A673 (cell line): ENCODE measurements at regions not wholly inside any gene's neighbourhood (a gene's known extent, or its start where the extent isn't known, plus 50 kb on each side); places are given as distances from the start of the nearest gene placed in this dataset.

Experiments used
- BruUV-seq: library from RNA; stranded (reverse); fragments of 400-500 nt; replicated peaks from 2 replicates; lab custom pipeline; 2021; lab: Mats Ljungman, UMichigan
- CTCF ChIA-PET: fragments of 300-600 bp; sonication (Branson Sonifier 250); formaldehyde crosslinking; loops from one replicate; lab custom pipeline; 2022; ENCODE audit warnings: antibody characterized with exemption; lab: Charles Lee
- POLR2A ChIA-PET: fragments of 300-600 bp; sonication (Branson Sonifier 250); formaldehyde crosslinking; loops from one replicate; lab custom pipeline; 2022; ENCODE audit warnings: antibody characterized with exemption; ENCODE audit not compliant: low non-redundant PET; lab: Charles Lee
- DNase-seq: peaks from one replicate; pipeline ENCODE4 v3.0.0-alpha.2; 2015; ENCODE audit warnings: low spot score
- H3K27ac ChIP-seq: fragments of 200-600 bp; sonication (generic); 2 replicates; pipeline ENCODE4 v1.5.1; 2016; ENCODE audit warnings: mixed run types, low read depth, mild to moderate bottlenecking, mixed read lengths, antibody characterized with exemption, low read length; ENCODE audit not compliant: poor library complexity, severe bottlenecking
- H3K27me3 ChIP-seq: fragments of 200-600 bp; sonication (generic); replicated peaks from 2 replicates; pipeline ENCODE4 v1.6.1; 2017; ENCODE audit warnings: mixed run types, low read depth, mild to moderate bottlenecking, mixed read lengths, antibody characterized with exemption, low read length; ENCODE audit not compliant: insufficient read depth, poor library complexity
- H3K36me3 ChIP-seq: fragments of 200-600 bp; sonication (generic); 2 replicates; pipeline ENCODE4 v1.6.1; 2016; ENCODE audit warnings: mixed run types, mild to moderate bottlenecking, mixed read lengths, antibody characterized with exemption, low read length; ENCODE audit not compliant: insufficient read depth, poor library complexity, severe bottlenecking
- H3K4me1 ChIP-seq: fragments of 200-600 bp; sonication (generic); 2 replicates; pipeline ENCODE4 v1.6.1; 2017; ENCODE audit warnings: mixed run types, mild to moderate bottlenecking, mixed read lengths, antibody characterized with exemption, low read length; ENCODE audit not compliant: insufficient read depth, poor library complexity, severe bottlenecking
- H3K4me3 ChIP-seq: fragments of 200-600 bp; sonication (generic); 2 replicates; pipeline ENCODE4 v1.5.1; 2016; ENCODE audit warnings: low read depth, mixed run types, mild to moderate bottlenecking, mixed read lengths, low read length; ENCODE audit not compliant: poor library complexity, severe bottlenecking
- H3K9me3 ChIP-seq: fragments of 200-600 bp; sonication (generic); 2 replicates; pipeline ENCODE4 v1.6.1; 2016; ENCODE audit warnings: mixed run types, low read depth, mild to moderate bottlenecking, mixed read lengths, antibody characterized with exemption, low read length; ENCODE audit not compliant: poor library complexity, severe bottlenecking
- EZH2 ChIP-seq: fragments of 200-600 bp; sonication (generic); IDR thresholded peaks from 2 replicates; pipeline ENCODE4 v1.6.1; 2017; ENCODE audit warnings: borderline replicate concordance, low read depth, mild to moderate bottlenecking, mixed read lengths, antibody characterized with exemption, low read length; ENCODE audit not compliant: poor library complexity, severe bottlenecking
- intact Hi-C: fragments of 100-400 bp; cut with micrococcal nuclease; formaldehyde crosslinking; loops from one replicate; pipeline ENCODE4 v1.10.0; 2022; ENCODE audit not compliant: unreplicated experiment
- TF ChIP-seq, protein P1 (sequence below): fragments of 300-800, 200-600 bp; sonication (generic); conservative IDR thresholded peaks from 2 replicates; pipeline ENCODE4 v1.5.1; 2017; ENCODE audit warnings: low read depth, mild to moderate bottlenecking, antibody characterized with exemption, low read length, moderate library complexity, mixed read lengths

DNA sequence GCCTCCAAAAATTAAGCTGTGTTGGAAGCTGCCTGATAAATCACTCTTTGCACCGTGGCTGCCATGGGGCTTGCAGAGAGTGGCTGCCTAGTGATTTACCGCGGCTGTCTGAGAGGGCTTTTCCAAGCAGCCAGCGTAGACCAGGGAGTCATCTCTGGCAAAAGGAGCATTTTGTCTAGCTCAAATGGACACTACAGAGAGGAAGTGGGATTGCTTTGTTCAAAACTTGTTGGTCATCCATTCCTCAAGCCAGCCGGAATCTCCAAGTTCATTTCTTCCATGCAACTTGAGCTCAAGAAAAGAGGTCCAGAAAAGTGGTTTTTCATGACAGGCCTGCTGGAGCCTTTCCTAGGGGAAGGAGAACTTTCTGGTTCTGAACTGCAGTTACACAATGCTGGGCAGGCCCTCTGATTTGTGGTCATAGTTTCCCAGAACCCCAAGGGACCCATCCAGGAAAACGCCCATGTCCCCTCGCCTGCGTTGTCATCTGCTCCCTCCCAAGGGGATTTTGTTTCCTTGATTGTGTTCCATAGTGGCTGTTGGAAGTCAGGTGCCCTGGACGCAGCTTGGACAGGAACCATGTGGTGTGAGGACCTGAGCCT is 108.1 kb downstream of the TRIB2 start:
- peak overlapping the region; percentile 17 for H3K27ac ChIP-seq
- ChIA-PET POLR2A (no interaction called here), CTCF (no interaction called here)
- TF ChIP-seq EZH2 = no peak
- TF ChIP-seq, protein P1, sequence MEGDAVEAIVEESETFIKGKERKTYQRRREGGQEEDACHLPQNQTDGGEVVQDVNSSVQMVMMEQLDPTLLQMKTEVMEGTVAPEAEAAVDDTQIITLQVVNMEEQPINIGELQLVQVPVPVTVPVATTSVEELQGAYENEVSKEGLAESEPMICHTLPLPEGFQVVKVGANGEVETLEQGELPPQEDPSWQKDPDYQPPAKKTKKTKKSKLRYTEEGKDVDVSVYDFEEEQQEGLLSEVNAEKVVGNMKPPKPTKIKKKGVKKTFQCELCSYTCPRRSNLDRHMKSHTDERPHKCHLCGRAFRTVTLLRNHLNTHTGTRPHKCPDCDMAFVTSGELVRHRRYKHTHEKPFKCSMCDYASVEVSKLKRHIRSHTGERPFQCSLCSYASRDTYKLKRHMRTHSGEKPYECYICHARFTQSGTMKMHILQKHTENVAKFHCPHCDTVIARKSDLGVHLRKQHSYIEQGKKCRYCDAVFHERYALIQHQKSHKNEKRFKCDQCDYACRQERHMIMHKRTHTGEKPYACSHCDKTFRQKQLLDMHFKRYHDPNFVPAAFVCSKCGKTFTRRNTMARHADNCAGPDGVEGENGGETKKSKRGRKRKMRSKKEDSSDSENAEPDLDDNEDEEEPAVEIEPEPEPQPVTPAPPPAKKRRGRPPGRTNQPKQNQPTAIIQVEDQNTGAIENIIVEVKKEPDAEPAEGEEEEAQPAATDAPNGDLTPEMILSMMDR = no peak
- no peak for DNase-seq
- no peaks in the 10 kb centered on the region for H3K27me3 ChIP-seq
- peaks cover 30% of the 10 kb centered on the region for H3K4me1 ChIP-seq
- no peak overlapping the region for H3K4me3 ChIP-seq
- no peaks in the 10 kb centered on the region for H3K36me3 ChIP-seq
- no peaks in the 10 kb centered on the region for H3K9me3 ChIP-seq
- intact Hi-C loops = no loop called here
- no TSS peak for BruUV-seq

DNA sequence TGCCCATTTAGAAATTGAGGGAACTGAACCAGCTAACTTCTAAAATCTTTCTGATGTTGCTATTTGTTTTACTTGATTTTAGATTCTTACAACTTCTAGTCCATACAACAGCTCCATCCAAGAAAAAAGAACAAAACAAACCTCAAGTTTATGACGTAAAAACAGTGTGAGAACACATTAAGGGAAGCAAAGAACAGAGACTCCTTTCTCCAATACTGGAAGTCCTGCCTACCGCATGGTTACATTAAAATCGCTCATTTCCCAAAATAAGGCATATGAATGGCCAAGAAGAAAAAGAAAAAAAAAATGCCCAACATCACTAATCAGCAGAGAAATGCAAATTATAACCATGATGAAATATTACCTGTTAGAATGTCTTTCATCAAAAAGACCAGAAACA is 110.0 kb downstream of the TRIB2 start:
- BruUV-seq = no TSS peak

DNA sequence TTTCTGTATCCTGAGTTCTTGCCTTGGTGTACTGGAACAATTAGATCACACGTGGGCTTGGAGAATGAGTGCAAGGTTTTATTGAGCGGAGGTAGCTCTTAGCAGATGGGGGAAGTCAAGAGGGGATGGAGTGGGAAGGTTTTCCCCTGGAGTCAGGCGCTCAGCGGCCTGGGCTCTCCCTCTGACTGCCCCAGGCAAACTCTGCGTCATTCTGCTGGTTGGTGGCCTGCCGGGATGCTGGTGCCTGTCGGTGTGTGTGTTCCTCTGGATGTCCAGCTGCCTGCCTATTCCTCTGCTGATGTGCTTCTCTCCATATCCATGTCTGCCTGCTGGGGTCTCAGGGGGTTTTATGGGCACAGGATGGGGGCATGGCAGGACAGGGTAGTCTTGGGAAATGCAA is 111.0 kb downstream of the TRIB2 start:
- TF ChIP-seq EZH2 = no peak
- TF ChIP-seq, protein P1 = no peak
- H3K27me3 ChIP-seq = no peaks in the 10 kb centered on the region
- no peaks in the 10 kb centered on the region for H3K36me3 ChIP-seq
- no peak overlapping the region for H3K27ac ChIP-seq
- intact Hi-C loops = no loop called here
- ChIA-PET CTCF (no interaction called here), POLR2A (interaction anchor here (0.7 kb wide), 1 partner anchor 40 kb away, joined by 3 read pairs; no protein-coding TSS in a partner anchor)
- no TSS peak for BruUV-seq
- no peaks in the 10 kb centered on the region for H3K9me3 ChIP-seq
- DNase-seq = no peak
- H3K4me3 ChIP-seq = no peak overlapping the region
- peaks cover 30% of the 10 kb centered on the region for H3K4me1 ChIP-seq

More for the DNA sequence above, 110.0 kb downstream of the TRIB2 start:
- H3K27ac ChIP-seq = no peak overlapping the region
- no peaks in the 10 kb centered on the region for H3K27me3 ChIP-seq
- TF ChIP-seq, protein P1 = no peak
- no peak for TF ChIP-seq EZH2
- CTCF ChIA-PET = no interaction called here
- no peak overlapping the region for H3K4me3 ChIP-seq
- intact Hi-C loops = no loop called here
- H3K4me1 ChIP-seq = peaks cover 21% of the 10 kb centered on the region
- H3K9me3 ChIP-seq = no peaks in the 10 kb centered on the region
- DNase-seq = no peak
- POLR2A ChIA-PET = no interaction called here
- H3K36me3 ChIP-seq = no peaks in the 10 kb centered on the region
